Esophagus squamous epithelium (tissue), 5 donors: ENCODE measurements at regions not wholly inside any gene's neighbourhood (a gene's known extent, or its start where the extent isn't known, plus 50 kb on each side); places are given as distances from the start of the nearest gene placed in this dataset.

Experiments used
- DNase-seq: peaks from one replicate; lab custom pipeline; 2025; lab: John Stamatoyannopoulos, UW
- H3K27ac ChIP-seq, 4 donors: fragments of 200-600 bp; sonication (generic); one replicate each; pipeline ENCODE4 v1.5.1; 2016 to 2019; ENCODE audit warnings: mild to moderate bottlenecking in 1 of 4
- H3K27me3 ChIP-seq, 4 donors: fragments of 200-600 bp; sonication (generic); 1 replicate in 3 of 4; 2 replicates in 1 of 4; pipeline versions ENCODE4 v1.5.1 to v1.6.0; 2017 to 2021; ENCODE audit warnings: antibody characterized with exemption in 1 of 4
- H3K36me3 ChIP-seq, 3 donors: fragments of 200-600 bp; sonication (generic); one replicate each; pipeline ENCODE4 v1.5.1; 2016 to 2019
- H3K4me1 ChIP-seq, 3 donors: fragments of 200-600 bp; sonication (generic); one replicate each; pipeline ENCODE4 v1.5.1; 2017 to 2019
- H3K4me3 ChIP-seq, 4 donors: fragments of 200-600 bp; sonication (generic); 1 replicate in 3 of 4; 2 replicates in 1 of 4; pipeline ENCODE4 v1.5.1; 2016 to 2019; ENCODE audit warnings: mild to moderate bottlenecking in 2 of 4, moderate library complexity in 1 of 4
- H3K9me3 ChIP-seq, 3 donors: fragments of 200-600 bp; sonication (generic); one replicate each; pipeline ENCODE4 v1.5.1; 2016 to 2019
- POLR2A ChIP-seq, 4 donors: fragments of 450-650 bp; IDR thresholded peaks; one replicate each; pipeline ENCODE4 v1.6.1; 2017; ENCODE audit warnings: antibody characterized with exemption in 4 of 4, mild to moderate bottlenecking in 4 of 4, moderate library complexity in 3 of 4
- WGBS, 2 donors: methylation state at CpG; one replicate each; pipeline ENCODE4 v1.1.5; 2018; 5-methylcytosine and 5-hydroxymethylcytosine counted together
- intact Hi-C: fragments of 100-400 bp; cut with DNase I; formaldehyde crosslinking; loops from one replicate; pipeline ENCODE4 v1.15.0; 2022
- TF ChIP-seq, protein P1 (sequence below), 6 experiments: fragments of 450-650 bp in 4 of 6; fragments of 200-600 bp in 2 of 6; sonication (generic) in 2 of 6; IDR thresholded peaks; one replicate each; pipeline ENCODE4 v1.5.1; 2016 to 2019; ENCODE audit warnings: antibody characterized with exemption in 6 of 6, mild to moderate bottlenecking in 4 of 6, moderate library complexity in 4 of 6
- donor health status: DM: yes; HTN: yes; CAD: no.

DNA sequence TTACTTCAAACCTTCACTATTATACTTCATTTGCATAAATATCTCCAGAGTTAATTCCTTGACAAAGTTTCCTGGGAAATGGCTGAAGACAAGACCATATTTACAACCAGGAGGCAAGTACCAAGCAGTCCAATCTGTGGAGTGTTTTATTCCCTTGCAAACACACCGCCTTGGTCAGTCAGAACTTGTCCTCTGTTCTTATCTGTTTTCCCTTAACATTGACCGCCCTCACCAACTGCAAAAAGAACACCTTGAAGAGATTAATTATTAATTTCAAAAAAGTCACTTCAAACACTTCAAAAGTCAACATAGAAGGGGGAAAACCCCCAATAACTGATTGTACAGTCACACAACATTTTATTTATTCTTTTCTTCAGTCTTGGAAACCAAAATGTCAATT is 269.0 kb upstream of the RGMB start:
- DNase-seq: no peak
- Histone ChIP-seq H3K9me3 (no peaks in the 10 kb centered on the region), H3K27me3 (no peaks in the 10 kb centered on the region), H3K36me3 (no peaks in the 10 kb centered on the region), H3K27ac (no peak overlapping the region), H3K4me1 (no peaks in the 10 kb centered on the region), H3K4me3 (no peak overlapping the region)
- WGBS, 2 donors: 59 to 80% methylated on average over 2 of the region's 2 CpGs
- intact Hi-C loops: no loop called here
- TF ChIP-seq, protein P1, sequence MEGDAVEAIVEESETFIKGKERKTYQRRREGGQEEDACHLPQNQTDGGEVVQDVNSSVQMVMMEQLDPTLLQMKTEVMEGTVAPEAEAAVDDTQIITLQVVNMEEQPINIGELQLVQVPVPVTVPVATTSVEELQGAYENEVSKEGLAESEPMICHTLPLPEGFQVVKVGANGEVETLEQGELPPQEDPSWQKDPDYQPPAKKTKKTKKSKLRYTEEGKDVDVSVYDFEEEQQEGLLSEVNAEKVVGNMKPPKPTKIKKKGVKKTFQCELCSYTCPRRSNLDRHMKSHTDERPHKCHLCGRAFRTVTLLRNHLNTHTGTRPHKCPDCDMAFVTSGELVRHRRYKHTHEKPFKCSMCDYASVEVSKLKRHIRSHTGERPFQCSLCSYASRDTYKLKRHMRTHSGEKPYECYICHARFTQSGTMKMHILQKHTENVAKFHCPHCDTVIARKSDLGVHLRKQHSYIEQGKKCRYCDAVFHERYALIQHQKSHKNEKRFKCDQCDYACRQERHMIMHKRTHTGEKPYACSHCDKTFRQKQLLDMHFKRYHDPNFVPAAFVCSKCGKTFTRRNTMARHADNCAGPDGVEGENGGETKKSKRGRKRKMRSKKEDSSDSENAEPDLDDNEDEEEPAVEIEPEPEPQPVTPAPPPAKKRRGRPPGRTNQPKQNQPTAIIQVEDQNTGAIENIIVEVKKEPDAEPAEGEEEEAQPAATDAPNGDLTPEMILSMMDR (IDR thresholded peaks at IDR 0.05): no peak
- TF ChIP-seq POLR2A (IDR thresholded peaks at IDR 0.05): no peak

- no peak overlapping the region for H3K27ac ChIP-seq
Observed at GRCh38 chr5:98510143-98510985, 263.1 kb upstream of the RGMB start.

GRCh38 chr5:98513380-98513779 is 260.1 kb upstream of the RGMB start:
- Histone ChIP-seq H3K9me3 (no peaks in the 10 kb centered on the region), H3K4me1 (no peaks in the 10 kb centered on the region), H3K36me3 (no peaks in the 10 kb centered on the region), H3K27me3 (no peaks in the 10 kb centered on the region), H3K4me3 (no peak overlapping the region), H3K27ac (no peak overlapping the region)
- intact Hi-C loops: no loop called here
- TF ChIP-seq, protein P1 (IDR thresholded peaks at IDR 0.05): no peak
- no peak for TF ChIP-seq POLR2A (IDR thresholded peaks at IDR 0.05)
- DNase-seq: no peak
- WGBS, 2 donors: 42 to 47% methylated on average over 4 of the region's 4 CpGs

More at GRCh38 chr5:98510143-98510985, 263.1 kb upstream of the RGMB start:
- H3K4me1 ChIP-seq: no peaks in the 10 kb centered on the region
- no peak for TF ChIP-seq POLR2A (IDR thresholded peaks at IDR 0.05)
- TF ChIP-seq, protein P1 (IDR thresholded peaks at IDR 0.05): no peak
- no peaks in the 10 kb centered on the region for H3K9me3 ChIP-seq
- H3K4me3 ChIP-seq: no peak overlapping the region
- no peak for DNase-seq
- no peaks in the 10 kb centered on the region for H3K36me3 ChIP-seq
- intact Hi-C loops: no loop called here
- H3K27me3 ChIP-seq: no peaks in the 10 kb centered on the region
- WGBS, 2 donors: 34 to 42% methylated on average over 10 of the region's 10 CpGs

DNA sequence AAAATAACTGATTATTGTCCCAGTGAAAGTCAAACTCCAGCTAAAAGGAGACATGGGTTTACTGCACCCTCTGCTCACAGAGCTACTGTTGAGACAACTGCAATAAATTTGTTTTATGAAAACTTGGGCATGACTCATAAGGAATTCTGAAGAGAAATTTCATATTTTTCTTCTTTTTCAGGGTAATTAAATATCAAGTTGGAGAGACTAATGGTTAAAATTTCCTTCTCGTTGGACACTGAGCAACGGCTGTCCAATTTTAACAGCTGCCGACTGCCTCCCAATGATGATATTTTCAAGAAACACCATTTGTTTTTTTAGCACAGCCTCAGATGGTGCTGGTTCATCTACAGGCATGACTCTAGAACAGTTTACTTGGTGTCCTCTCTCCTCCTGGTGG is 259.2 kb upstream of the RGMB start:
- H3K9me3 ChIP-seq: no peaks in the 10 kb centered on the region
- intact Hi-C loops: no loop called here

GRCh38 chr5:98516701-98517100 is 256.8 kb upstream of the RGMB start:
- TF ChIP-seq, protein P1 (IDR thresholded peaks at IDR 0.05): no peak
- TF ChIP-seq POLR2A (IDR thresholded peaks at IDR 0.05): no peak
- Histone ChIP-seq H3K36me3 (no peaks in the 10 kb centered on the region), H3K4me3 (no peak overlapping the region), H3K27me3 (no peaks in the 10 kb centered on the region), H3K4me1 (no peaks in the 10 kb centered on the region), H3K27ac (no peak overlapping the region), H3K9me3 (no peaks in the 10 kb centered on the region)
- WGBS, 2 donors: 81 to 85% methylated on average over 4 of the region's 4 CpGs
- no peak for DNase-seq
- intact Hi-C loops: no loop called here

More for the DNA sequence above, 259.2 kb upstream of the RGMB start:
- Histone ChIP-seq H3K36me3 (no peaks in the 10 kb centered on the region), H3K27ac (no peak overlapping the region), H3K4me1 (no peaks in the 10 kb centered on the region), H3K27me3 (no peaks in the 10 kb centered on the region), H3K4me3 (no peak overlapping the region)
- no peak for DNase-seq
- 66 to 68% methylated on average over 3 of the region's 3 CpGs for WGBS, 2 donors
- TF ChIP-seq, protein P1 (IDR thresholded peaks at IDR 0.05): no peak
- TF ChIP-seq POLR2A (IDR thresholded peaks at IDR 0.05): no peak
